HCT116 (cell line): ENCODE measurements at regions not wholly inside any gene's neighbourhood (a gene's known extent, or its start where the extent isn't known, plus 50 kb on each side); places are given as distances from the start of the nearest gene placed in this dataset.

Source experiments
- ATAC-seq: fragments of 200-7000 bp; cut with Tn5 transposase; 2 replicates; pipeline ENCODE4 v1.9.1; 2020; ENCODE audit warnings: mild to moderate bottlenecking, moderate library complexity
- BruUV-seq: library from RNA; stranded (reverse); fragments of 400-500 nt; replicated peaks from 2 replicates; lab custom pipeline; 2021; lab: Mats Ljungman, UMichigan
- CTCF ChIA-PET: fragments of 300-600 bp; sonication (Branson Sonifier 250); formaldehyde crosslinking; loops from one replicate; lab custom pipeline; 2021; ENCODE audit warnings: antibody characterized with exemption; lab: Charles Lee
- POLR2A ChIA-PET: fragments of 300-600, 350-600 bp; sonication (Branson Sonifier 250); formaldehyde crosslinking; loops from one replicate; lab custom pipeline; 2021; ENCODE audit warnings: antibody characterized with exemption; lab: Charles Lee
- RAD21 ChIA-PET, 2 experiments: fragments of 300-600 bp; sonication (Branson Sonifier 250); formaldehyde crosslinking; loops; one replicate each; lab custom pipeline; 2023; ENCODE audit warnings: low total read pairs in 2 of 2; ENCODE audit not compliant: uncharacterized antibody in 2 of 2, unreplicated experiment in 2 of 2, low non-redundant PET in 1 of 2; lab: Charles Lee
- DNase-seq: peaks from one replicate; pipeline ENCODE4 v3.0.0-alpha.2; 2010; ENCODE audit warnings: low read depth, low spot score
- H2AFZ ChIP-seq: fragments of 200-600 bp; shearing (Covaris generic), sonication (generic); 2 replicates; pipeline ENCODE4 v1.6.1; 2017; ENCODE audit warnings: low read depth, mixed run types, mixed read lengths, antibody characterized with exemption, low read length; ENCODE audit not compliant: poor library complexity, severe bottlenecking
- H3K27ac ChIP-seq: 2 replicates; pipeline ENCODE4 v1.5.1; 2012; ENCODE audit warnings: low read depth, low read length
- H3K27me3 ChIP-seq: fragments of 200-600 bp; sonication (generic); 2 replicates; pipeline ENCODE4 v1.6.1; 2016; ENCODE audit warnings: mixed run types, low read length, mixed read lengths; ENCODE audit not compliant: insufficient read depth
- H3K36me3 ChIP-seq, 2 experiments: fragments of 200-500 bp in 1 of 2; fragments of 200-600 bp in 1 of 2; sonication (Bioruptor generic) in 1 of 2; sonication (generic) in 1 of 2; 2 replicates each; pipeline versions ENCODE4 v1.5.1 to v1.6.1; 2014 to 2016; ENCODE audit warnings: low read length in 2 of 2, inconsistent platforms in 1 of 2, mixed read lengths in 1 of 2, mixed run types in 1 of 2; ENCODE audit not compliant: insufficient read depth in 2 of 2, control insufficient read depth in 1 of 2
- H3K4me1 ChIP-seq, 2 experiments: fragments of 200-600 bp in 1 of 2; sonication (generic) in 1 of 2; 2 replicates each; pipeline versions ENCODE4 v1.5.1 to v1.6.1; 2012 to 2017; ENCODE audit warnings: low read length in 2 of 2, inconsistent platforms in 1 of 2, mild to moderate bottlenecking in 1 of 2, mixed read lengths in 1 of 2, mixed run types in 1 of 2, moderate library complexity in 1 of 2; ENCODE audit not compliant: insufficient read depth in 2 of 2, control insufficient read depth in 1 of 2
- H3K4me2 ChIP-seq: fragments of 200-600 bp; sonication (generic); 2 replicates; pipeline ENCODE4 v1.6.1; 2017; ENCODE audit warnings: mixed run types, low read length, mixed read lengths
- H3K4me3 ChIP-seq, 2 experiments: fragments of 200-600 bp in 1 of 2; sonication (generic) in 1 of 2; replicated peaks in 1 of 2; 2 replicates each; pipeline ENCODE4 v1.5.1; 2011 to 2016; ENCODE audit warnings: low read length in 2 of 2, control low read depth in 1 of 2, low read depth in 1 of 2, mild to moderate bottlenecking in 1 of 2, mixed read lengths in 1 of 2, mixed run types in 1 of 2
- H3K79me2 ChIP-seq: fragments of 200-600 bp; sonication (generic); 2 replicates; pipeline ENCODE4 v1.6.1; 2017; ENCODE audit warnings: mild to moderate bottlenecking, mixed run types, low read length, moderate library complexity, mixed read lengths; ENCODE audit not compliant: insufficient read depth
- H3K9ac ChIP-seq: fragments of 200-600 bp; sonication (generic); 2 replicates; pipeline ENCODE4 v1.6.1; 2016; ENCODE audit warnings: low read length, mixed read lengths
- H3K9me2 ChIP-seq: fragments of 200-600 bp; sonication (generic), shearing (Covaris generic); 2 replicates; pipeline ENCODE4 v1.6.1; 2017; ENCODE audit warnings: mixed run types, mild to moderate bottlenecking, moderate library complexity; ENCODE audit not compliant: insufficient read depth
- H3K9me3 ChIP-seq, 2 experiments: fragments of 200-500 bp in 1 of 2; fragments of 200-600 bp in 1 of 2; sonication (Bioruptor generic) in 1 of 2; sonication (generic) in 1 of 2; 2 replicates each; pipeline ENCODE4 v1.6.1; 2014 to 2017; ENCODE audit warnings: low read length in 2 of 2, mixed read lengths in 2 of 2, inconsistent platforms in 1 of 2, low read depth in 1 of 2, mild to moderate bottlenecking in 1 of 2, mixed run types in 1 of 2, moderate library complexity in 1 of 2; ENCODE audit not compliant: control insufficient read depth in 1 of 2, insufficient read depth in 1 of 2
- H4K20me1 ChIP-seq: fragments of 200-600 bp; sonication (generic), shearing (Covaris generic); 2 replicates; pipeline ENCODE4 v1.6.1; 2017; ENCODE audit warnings: mixed run types, mild to moderate bottlenecking, moderate library complexity; ENCODE audit not compliant: insufficient read depth
- EZH2 ChIP-seq: fragments of 200-600 bp; sonication (generic); IDR thresholded peaks from 2 replicates; pipeline ENCODE4 v1.6.1; 2017; ENCODE audit warnings: antibody characterized with exemption, mixed run types
- EZH2phosphoT487 ChIP-seq: fragments of 200-600 bp; IDR thresholded peaks from 2 replicates; pipeline ENCODE4 v1.6.1; 2018; ENCODE audit warnings: antibody characterized with exemption, borderline replicate concordance
- JUND ChIP-seq: IDR thresholded peaks from 2 replicates; pipeline ENCODE4 v1.6.1; 2012
- intact Hi-C: fragments of 100-400 bp; cut with micrococcal nuclease; formaldehyde crosslinking; loops from 2 replicates; pipeline ENCODE4 v1.10.0; 2022
- TF ChIP-seq, protein P1 (sequence below): IDR thresholded peaks from 2 replicates; pipeline ENCODE4 v1.6.1; 2011; ENCODE audit warnings: mild to moderate bottlenecking, low read length, moderate library complexity; ENCODE audit not compliant: insufficient replicate concordance; ENCODE audit errors: extremely low read depth
- TF ChIP-seq, protein P2 (sequence below), 3 experiments: fragments of 200-600 bp in 1 of 3; sonication (generic) in 1 of 3; IDR thresholded peaks in 2 of 3; conservative IDR thresholded peaks in 1 of 3; 2 replicates each; pipeline ENCODE4 v1.5.1; 2012 to 2017; ENCODE audit warnings: low read depth in 2 of 3, low read length in 2 of 3, antibody characterized with exemption in 1 of 3, borderline replicate concordance in 1 of 3, control low read depth in 1 of 3, mild to moderate bottlenecking in 1 of 3, mixed read lengths in 1 of 3, mixed run types in 1 of 3, moderate library complexity in 1 of 3; ENCODE audit not compliant: insufficient read depth in 1 of 3

DNA sequence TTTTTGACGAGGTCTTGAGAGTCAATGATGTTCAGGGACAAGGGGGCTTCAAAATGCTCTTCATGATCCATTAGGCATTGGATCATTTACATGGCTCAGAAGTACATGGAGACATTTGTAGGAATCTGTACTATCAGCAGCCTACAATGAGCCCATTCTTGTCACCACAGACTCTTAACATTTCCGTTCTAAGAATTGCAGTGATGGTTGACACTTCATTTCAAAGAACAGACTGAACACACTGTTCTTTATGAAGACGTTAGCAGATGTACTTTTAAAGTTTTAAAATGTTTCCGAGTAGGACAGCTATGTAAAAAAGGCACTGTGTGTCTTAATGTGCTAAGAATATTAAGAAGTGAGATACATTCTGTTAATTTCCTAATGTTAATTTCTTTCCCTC is 97.3 kb upstream of the GOT2 start:
- CTCF ChIA-PET = no interaction called here

More for the DNA sequence above, 97.3 kb upstream of the GOT2 start:
- no peaks in the 10 kb centered on the region; the same call in 1 of the 2 replicates for H3K27me3 ChIP-seq
- BruUV-seq = no TSS peak
- H3K79me2 ChIP-seq = no peaks in the 10 kb centered on the region
- H3K4me2 ChIP-seq = no peak overlapping the region
- H3K27ac ChIP-seq = no peak overlapping the region
- ChIA-PET RAD21 (no interaction called here), POLR2A (no interaction called here)
- H2AFZ ChIP-seq = no peak overlapping the region
- DNase-seq (no peak), ATAC-seq (no peak)
- intact Hi-C loops = no loop called here
- H3K4me3 ChIP-seq = no peak overlapping the region
- no peaks in the 10 kb centered on the region for H4K20me1 ChIP-seq
- no peaks in the 10 kb centered on the region for H3K36me3 ChIP-seq
- H3K9ac ChIP-seq = no peak overlapping the region
- H3K4me1 ChIP-seq = no peaks in the 10 kb centered on the region
- H3K9me3 ChIP-seq = no peaks in the 10 kb centered on the region
- no peak for TF ChIP-seq EZH2phosphoT487
- no peak for TF ChIP-seq EZH2
- no peak for TF ChIP-seq JUND
- TF ChIP-seq, protein P1, sequence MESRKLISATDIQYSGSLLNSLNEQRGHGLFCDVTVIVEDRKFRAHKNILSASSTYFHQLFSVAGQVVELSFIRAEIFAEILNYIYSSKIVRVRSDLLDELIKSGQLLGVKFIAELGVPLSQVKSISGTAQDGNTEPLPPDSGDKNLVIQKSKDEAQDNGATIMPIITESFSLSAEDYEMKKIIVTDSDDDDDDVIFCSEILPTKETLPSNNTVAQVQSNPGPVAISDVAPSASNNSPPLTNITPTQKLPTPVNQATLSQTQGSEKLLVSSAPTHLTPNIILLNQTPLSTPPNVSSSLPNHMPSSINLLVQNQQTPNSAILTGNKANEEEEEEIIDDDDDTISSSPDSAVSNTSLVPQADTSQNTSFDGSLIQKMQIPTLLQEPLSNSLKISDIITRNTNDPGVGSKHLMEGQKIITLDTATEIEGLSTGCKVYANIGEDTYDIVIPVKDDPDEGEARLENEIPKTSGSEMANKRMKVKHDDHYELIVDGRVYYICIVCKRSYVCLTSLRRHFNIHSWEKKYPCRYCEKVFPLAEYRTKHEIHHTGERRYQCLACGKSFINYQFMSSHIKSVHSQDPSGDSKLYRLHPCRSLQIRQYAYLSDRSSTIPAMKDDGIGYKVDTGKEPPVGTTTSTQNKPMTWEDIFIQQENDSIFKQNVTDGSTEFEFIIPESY = no peak
- TF ChIP-seq, protein P2, sequence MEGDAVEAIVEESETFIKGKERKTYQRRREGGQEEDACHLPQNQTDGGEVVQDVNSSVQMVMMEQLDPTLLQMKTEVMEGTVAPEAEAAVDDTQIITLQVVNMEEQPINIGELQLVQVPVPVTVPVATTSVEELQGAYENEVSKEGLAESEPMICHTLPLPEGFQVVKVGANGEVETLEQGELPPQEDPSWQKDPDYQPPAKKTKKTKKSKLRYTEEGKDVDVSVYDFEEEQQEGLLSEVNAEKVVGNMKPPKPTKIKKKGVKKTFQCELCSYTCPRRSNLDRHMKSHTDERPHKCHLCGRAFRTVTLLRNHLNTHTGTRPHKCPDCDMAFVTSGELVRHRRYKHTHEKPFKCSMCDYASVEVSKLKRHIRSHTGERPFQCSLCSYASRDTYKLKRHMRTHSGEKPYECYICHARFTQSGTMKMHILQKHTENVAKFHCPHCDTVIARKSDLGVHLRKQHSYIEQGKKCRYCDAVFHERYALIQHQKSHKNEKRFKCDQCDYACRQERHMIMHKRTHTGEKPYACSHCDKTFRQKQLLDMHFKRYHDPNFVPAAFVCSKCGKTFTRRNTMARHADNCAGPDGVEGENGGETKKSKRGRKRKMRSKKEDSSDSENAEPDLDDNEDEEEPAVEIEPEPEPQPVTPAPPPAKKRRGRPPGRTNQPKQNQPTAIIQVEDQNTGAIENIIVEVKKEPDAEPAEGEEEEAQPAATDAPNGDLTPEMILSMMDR (IDR thresholded peaks at IDR 0.05 in 2 of 3, conservative IDR thresholded peaks at IDR 0.05 in 1 of 3; ENCODE audit: borderline replicate concordance in 1 of 3, insufficient read depth in 1 of 3, low read depth in 2 of 3, low read length in 2 of 3) = no peak
- H3K9me2 ChIP-seq = no peaks in the 10 kb centered on the region
